Trophoblast cell (in vitro differentiated cells and primary cell): ENCODE measurements at regions not wholly inside any gene's neighbourhood (a gene's known extent, or its start where the extent isn't known, plus 50 kb on each side); places are given as distances from the start of the nearest gene placed in this dataset.

Experiments
- DNase-seq, 2 donors: peaks; one replicate each; pipeline ENCODE4 v3.0.0-alpha.2; 2016
- H2AFZ ChIP-seq: 2 replicates; pipeline ENCODE4 v1.6.1; 2013; ENCODE audit warnings: low read length, moderate library complexity, mild to moderate bottlenecking; ENCODE audit not compliant: insufficient read depth, poor library complexity
- H2AK5ac ChIP-seq: 2 replicates; pipeline ENCODE4 v1.6.1; 2013; ENCODE audit warnings: mild to moderate bottlenecking, low read length
- H2BK120ac ChIP-seq: 2 replicates; pipeline ENCODE4 v1.6.1; 2013; ENCODE audit warnings: low read length, mild to moderate bottlenecking, moderate library complexity; ENCODE audit not compliant: insufficient read depth, poor library complexity
- H2BK12ac ChIP-seq: 2 replicates; pipeline ENCODE4 v1.6.1; 2013; ENCODE audit warnings: mild to moderate bottlenecking, low read length, moderate library complexity
- H2BK5ac ChIP-seq: 2 replicates; pipeline ENCODE4 v1.6.1; 2013; ENCODE audit warnings: low read length, low read depth, moderate library complexity, mild to moderate bottlenecking; ENCODE audit not compliant: poor library complexity
- H3K14ac ChIP-seq: 2 replicates; pipeline ENCODE4 v1.6.1; 2013; ENCODE audit warnings: mild to moderate bottlenecking, low read length
- H3K18ac ChIP-seq: 2 replicates; pipeline ENCODE4 v1.6.1; 2013; ENCODE audit warnings: mild to moderate bottlenecking, low read length
- H3K23ac ChIP-seq: 2 replicates; pipeline ENCODE4 v1.6.1; 2013; ENCODE audit warnings: low read length
- H3K27ac ChIP-seq: 2 replicates; pipeline ENCODE4 v1.5.1; 2013; ENCODE audit warnings: low read depth, mild to moderate bottlenecking, inconsistent platforms, low read length, moderate library complexity
- H3K27me3 ChIP-seq: 2 replicates; pipeline ENCODE4 v1.6.1; 2013; ENCODE audit warnings: inconsistent platforms, mild to moderate bottlenecking, low read length, moderate library complexity; ENCODE audit not compliant: insufficient read depth
- H3K36me3 ChIP-seq, 2 experiments: 1 replicate in 1 of 2; 2 replicates in 1 of 2; pipeline ENCODE4 v1.6.1; 2013; ENCODE audit warnings: low read length in 2 of 2, mild to moderate bottlenecking in 2 of 2, moderate library complexity in 1 of 2; ENCODE audit not compliant: insufficient read depth in 2 of 2, control insufficient read depth in 1 of 2
- H3K4ac ChIP-seq: 2 replicates; pipeline ENCODE4 v1.6.1; 2013; ENCODE audit warnings: low read depth, mild to moderate bottlenecking, low read length, moderate library complexity
- H3K4me1 ChIP-seq, 2 experiments: 1 replicate in 1 of 2; 2 replicates in 1 of 2; pipeline ENCODE4 v1.6.1; 2013; ENCODE audit warnings: low read length in 2 of 2, mild to moderate bottlenecking in 2 of 2, moderate library complexity in 1 of 2; ENCODE audit not compliant: insufficient read depth in 2 of 2, control insufficient read depth in 1 of 2
- H3K4me2 ChIP-seq: 2 replicates; pipeline ENCODE4 v1.6.1; 2013; ENCODE audit warnings: inconsistent platforms, mild to moderate bottlenecking, low read length, moderate library complexity
- H3K4me3 ChIP-seq: 2 replicates; pipeline ENCODE4 v1.5.1; 2013; ENCODE audit warnings: mild to moderate bottlenecking, low read depth, low read length, inconsistent platforms
- H3K79me1 ChIP-seq: one replicate; pipeline ENCODE4 v1.6.1; 2013; ENCODE audit warnings: low read length
- H3K79me2 ChIP-seq: 2 replicates; pipeline ENCODE4 v1.6.1; 2013; ENCODE audit warnings: low read length, mild to moderate bottlenecking; ENCODE audit not compliant: control insufficient read depth, insufficient read depth, poor library complexity
- H3K9ac ChIP-seq: 2 replicates; pipeline ENCODE4 v1.6.1; 2013; ENCODE audit warnings: mild to moderate bottlenecking, low read length
- H3K9me3 ChIP-seq: 2 replicates; pipeline ENCODE4 v1.6.1; 2013; ENCODE audit warnings: low read depth, mild to moderate bottlenecking, control low read depth, inconsistent platforms, low read length; ENCODE audit not compliant: insufficient read depth
- H4K12ac ChIP-seq: 2 replicates; pipeline ENCODE4 v1.6.1; 2013; ENCODE audit warnings: low read depth, mild to moderate bottlenecking, low read length, moderate library complexity
- H4K8ac ChIP-seq: 2 replicates; pipeline ENCODE4 v1.6.1; 2013; ENCODE audit warnings: low read depth, mild to moderate bottlenecking, low read length, moderate library complexity
- H4K91ac ChIP-seq: one replicate; pipeline ENCODE4 v1.6.1; 2013; ENCODE audit warnings: low read depth, mild to moderate bottlenecking, low read length, moderate library complexity
- WGBS: extraction: QIAGEN DNeasy Blood & Tissue Kit; methylation state at CpG from one replicate; pipeline ENCODE4 v1.1.7; 2013; ENCODE audit warnings: missing lambda C conversion rate; ENCODE audit not compliant: insufficient read length, insufficient coverage; ENCODE audit errors: extremely low coverage; 5-methylcytosine and 5-hydroxymethylcytosine counted together

GRCh38 chr11:109526061-109526460, 104.1 kb downstream of the C11orf87 start:
- no peak overlapping the region for H3K4ac ChIP-seq
- no CpG with 5 or more reads among the region's 5 CpGs for WGBS

GRCh38 chr11:109526931-109527330, 104.9 kb downstream of the C11orf87 start:
- Histone ChIP-seq H3K9me3 (no peaks in the 10 kb centered on the region), H3K9ac (no peak overlapping the region), H3K4me1 (no peaks in the 10 kb centered on the region), H2BK12ac (no peak overlapping the region), H3K4me2 (no peak overlapping the region), H2AFZ (no peak overlapping the region), H3K79me1 (no peaks in the 10 kb centered on the region), H3K27me3 (no peaks in the 10 kb centered on the region), H3K18ac (no peak overlapping the region), H3K14ac (no peak overlapping the region), H3K36me3 (no peaks in the 10 kb centered on the region), H3K79me2 (no peaks in the 10 kb centered on the region), H3K23ac (no peak overlapping the region), H4K8ac (no peak overlapping the region), H2BK120ac (no peak overlapping the region), H4K91ac (no peak overlapping the region), H2BK5ac (no peak overlapping the region), H3K27ac (no peak overlapping the region), H2AK5ac (no peak overlapping the region), H3K4ac (no peak overlapping the region), H3K4me3 (no peak overlapping the region), H4K12ac (no peak overlapping the region)
- no CpG with 5 or more reads among the region's 4 CpGs for WGBS
- DNase-seq: peak in 1 of 2 donors; percentile 8

More at GRCh38 chr11:109526061-109526460, 104.1 kb downstream of the C11orf87 start:
- Histone ChIP-seq H3K36me3 (no peaks in the 10 kb centered on the region), H4K12ac (no peak overlapping the region), H2BK5ac (no peak overlapping the region), H3K23ac (no peak overlapping the region), H3K14ac (no peak overlapping the region), H3K27ac (no peak overlapping the region), H3K9ac (no peak overlapping the region), H4K8ac (no peak overlapping the region), H2BK12ac (no peak overlapping the region), H3K4me1 (no peaks in the 10 kb centered on the region), H4K91ac (no peak overlapping the region), H3K79me2 (no peaks in the 10 kb centered on the region), H2BK120ac (no peak overlapping the region), H3K79me1 (no peaks in the 10 kb centered on the region), H2AFZ (no peak overlapping the region), H3K4me2 (no peak overlapping the region), H3K4me3 (no peak overlapping the region), H2AK5ac (no peak overlapping the region), H3K9me3 (no peaks in the 10 kb centered on the region), H3K18ac (no peak overlapping the region), H3K27me3 (no peaks in the 10 kb centered on the region)
- DNase-seq: peak; percentile 59 to 87

- Histone ChIP-seq H2BK120ac (no peak overlapping the region), H3K36me3 (no peaks in the 10 kb centered on the region), H4K8ac (no peak overlapping the region), H4K91ac (no peak overlapping the region), H3K27ac (no peak overlapping the region), H3K23ac (no peak overlapping the region), H3K4ac (no peak overlapping the region), H3K18ac (no peak overlapping the region), H3K9ac (no peak overlapping the region), H3K14ac (no peak overlapping the region), H3K4me2 (no peak overlapping the region), H4K12ac (no peak overlapping the region), H3K4me3 (no peak overlapping the region), H2AFZ (no peak overlapping the region), H2AK5ac (no peak overlapping the region), H2BK5ac (no peak overlapping the region), H2BK12ac (no peak overlapping the region), H3K79me1 (no peaks in the 10 kb centered on the region), H3K27me3 (no peaks in the 10 kb centered on the region), H3K79me2 (no peaks in the 10 kb centered on the region), H3K9me3 (no peaks in the 10 kb centered on the region), H3K4me1 (no peaks in the 10 kb centered on the region)
- WGBS: no CpG with 5 or more reads among the region's 1 CpG
- DNase-seq: peak in 1 of 2 donors; percentile 69
Observed at GRCh38 chr11:109527496-109527895, 105.5 kb downstream of the C11orf87 start.

- Histone ChIP-seq H2AK5ac (no peak overlapping the region), H3K4me2 (no peak overlapping the region), H4K12ac (no peak overlapping the region), H4K91ac (no peak overlapping the region), H3K18ac (no peak overlapping the region), H2BK120ac (no peak overlapping the region), H2BK12ac (no peak overlapping the region), H3K4ac (no peak overlapping the region), H3K36me3 (no peaks in the 10 kb centered on the region), H3K27ac (no peak overlapping the region), H3K9ac (no peak overlapping the region), H3K27me3 (no peaks in the 10 kb centered on the region), H3K9me3 (no peaks in the 10 kb centered on the region), H3K14ac (no peak overlapping the region), H3K23ac (no peak overlapping the region), H2AFZ (no peak overlapping the region), H3K79me2 (no peaks in the 10 kb centered on the region), H3K79me1 (no peaks in the 10 kb centered on the region), H4K8ac (no peak overlapping the region), H3K4me3 (no peak overlapping the region), H2BK5ac (no peak overlapping the region), H3K4me1 (peaks cover 0 to 3% of the 10 kb centered on the region in 2 experiments)
- WGBS: no CpG with 5 or more reads among the region's 6 CpGs
- DNase-seq: peak in 1 of 2 donors; percentile 80
Observed at GRCh38 chr11:109547356-109548027, 125.5 kb downstream of the C11orf87 start.
